Fibroblast of the aortic adventitia (primary cell): ENCODE measurements at regions not wholly inside any gene's neighbourhood (a gene's known extent, or its start where the extent isn't known, plus 50 kb on each side); places are given as distances from the start of the nearest gene placed in this dataset.
A peak's percentile ranks its signal among the peaks of the same experiment; 100 is the strongest.

Source experiments
- DNase-seq: peaks from one replicate; pipeline ENCODE4 v3.0.0-alpha.2; 2010; ENCODE audit warnings: low read depth
- H3K4me3 ChIP-seq: 2 replicates; pipeline ENCODE4 v1.5.1; 2011; ENCODE audit warnings: low read depth, mild to moderate bottlenecking, control low read depth, low read length, moderate library complexity
- TF ChIP-seq, protein P1 (sequence below): IDR thresholded peaks from 2 replicates; pipeline ENCODE4 v1.5.1; 2011; ENCODE audit warnings: mild to moderate bottlenecking, low read length, control low read depth, inconsistent platforms; ENCODE audit not compliant: insufficient read depth

DNA sequence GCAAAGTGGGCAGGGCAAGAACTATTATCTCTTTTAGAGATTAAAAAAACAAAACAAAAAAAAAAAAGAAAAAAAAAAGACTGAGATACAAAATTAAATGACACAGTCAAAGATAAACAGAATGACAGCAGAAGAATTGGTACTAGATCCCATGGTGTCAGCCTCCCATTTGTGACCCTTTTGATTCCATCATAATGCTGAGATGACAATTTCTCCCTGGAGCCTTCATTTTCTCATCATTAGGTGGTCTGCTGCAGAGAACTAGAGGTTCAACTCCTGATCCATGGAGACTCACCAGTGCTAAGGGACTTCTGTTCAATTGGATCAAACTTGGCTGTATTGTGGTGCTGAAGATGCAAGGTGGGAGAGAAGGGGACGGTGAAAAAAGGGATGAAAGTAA, 123.5 kb upstream of the SPDL1 start:
- TF ChIP-seq, protein P1, sequence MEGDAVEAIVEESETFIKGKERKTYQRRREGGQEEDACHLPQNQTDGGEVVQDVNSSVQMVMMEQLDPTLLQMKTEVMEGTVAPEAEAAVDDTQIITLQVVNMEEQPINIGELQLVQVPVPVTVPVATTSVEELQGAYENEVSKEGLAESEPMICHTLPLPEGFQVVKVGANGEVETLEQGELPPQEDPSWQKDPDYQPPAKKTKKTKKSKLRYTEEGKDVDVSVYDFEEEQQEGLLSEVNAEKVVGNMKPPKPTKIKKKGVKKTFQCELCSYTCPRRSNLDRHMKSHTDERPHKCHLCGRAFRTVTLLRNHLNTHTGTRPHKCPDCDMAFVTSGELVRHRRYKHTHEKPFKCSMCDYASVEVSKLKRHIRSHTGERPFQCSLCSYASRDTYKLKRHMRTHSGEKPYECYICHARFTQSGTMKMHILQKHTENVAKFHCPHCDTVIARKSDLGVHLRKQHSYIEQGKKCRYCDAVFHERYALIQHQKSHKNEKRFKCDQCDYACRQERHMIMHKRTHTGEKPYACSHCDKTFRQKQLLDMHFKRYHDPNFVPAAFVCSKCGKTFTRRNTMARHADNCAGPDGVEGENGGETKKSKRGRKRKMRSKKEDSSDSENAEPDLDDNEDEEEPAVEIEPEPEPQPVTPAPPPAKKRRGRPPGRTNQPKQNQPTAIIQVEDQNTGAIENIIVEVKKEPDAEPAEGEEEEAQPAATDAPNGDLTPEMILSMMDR = no peak
- no peak overlapping the region for H3K4me3 ChIP-seq
- no peak for DNase-seq

DNA sequence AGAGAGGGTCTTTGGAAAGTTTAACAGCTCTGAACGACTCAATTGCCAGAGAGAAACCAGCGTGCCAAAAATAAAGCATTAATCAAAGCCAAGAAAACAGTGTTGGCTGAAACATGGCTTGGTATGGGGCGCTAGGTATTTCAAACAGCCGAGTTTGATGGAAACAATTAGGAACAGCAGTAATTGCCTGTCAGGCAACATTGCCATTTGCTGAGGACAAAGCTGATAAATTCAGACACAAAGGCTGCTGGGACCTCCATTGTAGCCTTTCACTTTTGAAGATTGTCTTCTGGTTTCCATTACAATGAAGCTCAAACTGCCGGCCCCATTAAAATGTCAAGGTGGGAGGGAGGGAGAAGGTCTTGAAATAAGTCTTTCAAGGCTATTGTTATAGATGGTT, 125.4 kb upstream of the SPDL1 start:
- TF ChIP-seq, protein P1 = no peak
- H3K4me3 ChIP-seq = no peak overlapping the region
- no peak for DNase-seq

DNA sequence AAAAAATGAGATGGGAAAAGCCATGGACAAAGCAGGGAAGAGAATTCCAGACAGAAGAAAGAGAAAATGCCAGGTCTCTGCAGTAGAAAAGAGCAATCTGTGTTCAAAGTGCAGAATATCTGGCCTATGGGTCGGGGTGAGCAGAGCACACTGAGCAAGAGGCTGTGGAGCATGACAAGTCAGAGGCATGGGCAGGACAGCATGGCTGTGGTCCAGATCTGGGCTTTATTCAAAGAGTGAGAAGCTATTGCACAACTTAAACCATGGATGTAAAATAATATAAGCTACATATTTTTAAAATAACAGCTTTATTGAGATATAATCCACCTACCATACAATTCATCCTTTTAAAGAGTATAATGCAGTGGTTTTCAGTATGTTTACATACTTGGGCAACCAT, 133.1 kb upstream of the SPDL1 start:
- H3K4me3 ChIP-seq = no peak overlapping the region
- peak; percentile 56 for DNase-seq
- TF ChIP-seq, protein P1 = no peak

DNA sequence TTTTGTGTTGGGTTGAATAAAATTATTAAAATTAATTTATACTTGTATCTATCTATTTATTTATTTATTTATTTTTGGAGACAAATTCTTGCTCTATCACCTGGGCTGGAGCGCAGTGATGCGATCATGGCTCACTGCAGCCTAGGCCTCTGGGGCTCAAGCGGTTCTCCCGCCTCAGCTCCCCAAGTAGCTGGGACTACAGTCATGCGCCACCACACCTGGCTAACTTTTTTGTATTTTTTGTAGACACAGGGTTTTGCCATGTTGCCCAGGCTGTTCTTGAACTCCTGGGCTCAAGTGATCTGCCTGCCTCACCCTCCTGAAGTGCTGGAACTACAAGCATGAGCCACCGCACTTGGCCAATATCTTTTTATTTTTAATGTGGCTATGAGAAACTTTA, 134.7 kb upstream of the SPDL1 start:
- no peak overlapping the region for H3K4me3 ChIP-seq
- TF ChIP-seq, protein P1 = no peak
- no peak for DNase-seq

DNA sequence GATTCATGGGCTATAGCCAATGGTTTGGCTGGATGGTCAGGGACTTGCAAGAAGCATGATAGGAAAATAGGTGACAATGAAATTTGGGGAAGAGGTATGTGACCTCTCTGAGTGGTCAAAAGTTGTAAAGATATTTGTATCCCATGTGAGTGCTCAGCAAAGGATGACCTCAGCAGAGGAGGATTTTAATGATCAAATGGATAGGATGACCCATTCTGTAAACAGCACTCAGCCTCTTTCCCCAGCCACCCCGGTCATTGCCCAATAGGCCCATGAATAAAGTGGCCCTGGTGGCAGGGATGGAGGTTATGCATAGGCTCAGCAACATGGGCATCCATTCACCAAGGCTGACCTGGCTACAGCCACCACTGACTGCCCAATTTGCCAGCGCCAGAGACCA, 138.4 kb upstream of the SPDL1 start:
- TF ChIP-seq, protein P1 = no peak
- no peak for DNase-seq
- no peak overlapping the region for H3K4me3 ChIP-seq

DNA sequence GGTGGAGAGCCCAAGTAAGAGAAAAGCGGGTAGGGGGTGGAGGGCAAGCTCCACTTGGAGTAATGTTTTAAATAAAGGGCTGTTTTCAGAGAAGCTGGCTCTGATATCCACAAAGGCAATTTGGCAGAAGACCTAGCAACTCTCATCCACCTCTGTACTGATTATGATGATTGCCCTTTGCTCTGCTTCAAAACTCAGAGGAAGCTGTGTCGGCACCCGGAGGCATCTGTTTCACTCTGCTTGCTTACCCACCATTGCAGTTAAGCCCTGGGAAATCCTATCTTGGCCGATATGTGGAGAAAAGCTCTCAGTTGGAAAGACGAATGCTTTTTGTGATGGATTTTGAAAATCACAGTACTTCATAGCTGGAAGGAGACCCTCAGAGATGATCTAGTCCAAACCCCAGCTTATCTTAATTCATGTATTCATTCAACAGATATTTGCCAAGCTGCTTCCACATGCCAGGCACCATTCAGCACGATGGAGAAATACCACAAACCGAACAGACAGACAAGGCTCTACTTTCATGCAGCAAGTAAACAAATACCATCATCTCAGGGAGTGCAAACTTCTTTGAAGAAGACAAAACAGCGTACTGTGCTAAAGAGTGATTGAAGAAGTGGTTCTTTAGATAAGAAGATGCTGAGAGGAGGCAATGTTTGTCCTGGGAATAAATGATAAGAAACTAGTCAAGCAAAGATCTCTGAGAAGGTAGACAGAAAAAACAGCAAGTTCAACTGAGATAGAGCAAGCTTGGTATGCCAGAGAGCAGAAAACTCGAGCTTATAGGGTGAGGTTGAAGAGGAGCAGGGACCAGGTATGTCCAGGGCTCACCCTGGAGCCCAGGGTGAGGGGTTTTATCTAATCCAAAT, 140.4 kb upstream of the SPDL1 start:
- no peak overlapping the region for H3K4me3 ChIP-seq
- DNase-seq = peak; percentile 26
- TF ChIP-seq, protein P1 = no peak
